Stimulated activated CD8-positive, alpha-beta memory T cell treated with anti-CD3 and anti-CD28 coated beads, Interleukin-12 subunit alpha, Interleukin-12 subunit beta, amount 100 ng/mL, for 24 hours (primary cell): ENCODE measurements at regions not wholly inside any gene's neighbourhood (a gene's known extent, or its start where the extent isn't known, plus 50 kb on each side); places are given as distances from the start of the nearest gene placed in this dataset.
"Not testable (repeated sequence)": the region's sequence is repeated elsewhere in the genome, so short reads cannot be mapped to it uniquely, and the experiment has no call there.

ENCODE experiments used
- DNase-seq: peaks from one replicate; pipeline ENCODE4 v3.0.0-alpha.2; 2020; ENCODE audit errors: extremely low read depth

DNA sequence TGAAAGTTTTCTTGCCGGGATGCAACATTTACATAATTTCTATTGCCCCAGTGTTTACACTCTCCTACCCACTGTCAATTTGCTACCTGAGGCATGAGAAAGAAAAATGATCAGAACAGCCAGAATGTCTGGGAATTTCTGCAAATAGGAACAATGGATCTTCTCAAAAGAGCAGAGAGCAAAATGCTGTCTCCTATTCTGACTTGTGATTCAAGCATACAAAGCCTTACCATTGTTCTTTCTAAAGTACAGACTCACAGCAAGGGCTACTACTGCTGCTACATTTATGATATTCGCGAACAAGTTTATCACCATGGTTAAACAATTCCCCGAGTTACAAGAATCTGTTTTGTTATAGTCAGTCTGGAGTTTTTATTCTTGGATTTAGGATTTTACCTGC, 329.9 kb upstream of the CELF2 start:
- DNase-seq = no peak

GRCh38 chr10:10699427-10699826, 318.2 kb upstream of the CELF2 start:
- no peak for DNase-seq

DNA sequence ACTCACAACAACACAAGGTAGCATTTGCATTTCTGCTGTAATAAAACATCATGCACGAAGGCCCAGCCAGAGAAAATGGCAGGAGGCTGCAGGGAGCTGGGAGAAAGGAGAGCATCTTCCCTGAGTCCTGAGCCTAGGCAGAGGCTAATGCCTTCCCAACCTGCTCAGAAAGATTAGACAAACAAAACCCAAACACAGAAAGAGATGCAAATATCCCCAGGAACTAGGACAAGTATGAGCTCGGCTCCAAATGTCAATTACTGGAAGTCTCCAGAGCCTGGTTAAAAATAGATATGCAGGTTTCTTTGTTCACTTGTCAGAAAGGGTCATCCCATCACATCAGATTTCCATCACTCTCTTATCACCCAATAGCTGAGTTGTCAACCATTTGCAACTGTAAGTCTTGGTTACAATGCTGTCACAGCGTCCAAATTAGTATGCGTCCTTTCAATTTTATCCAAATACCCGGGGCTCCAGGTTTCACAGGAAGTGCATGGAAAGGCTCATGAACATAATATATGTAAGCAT, 316.5 kb upstream of the CELF2 start:
- DNase-seq = no peak

- no peak for DNase-seq
Measured at GRCh38 chr10:10702211-10702610, 315.5 kb upstream of the CELF2 start.

DNA sequence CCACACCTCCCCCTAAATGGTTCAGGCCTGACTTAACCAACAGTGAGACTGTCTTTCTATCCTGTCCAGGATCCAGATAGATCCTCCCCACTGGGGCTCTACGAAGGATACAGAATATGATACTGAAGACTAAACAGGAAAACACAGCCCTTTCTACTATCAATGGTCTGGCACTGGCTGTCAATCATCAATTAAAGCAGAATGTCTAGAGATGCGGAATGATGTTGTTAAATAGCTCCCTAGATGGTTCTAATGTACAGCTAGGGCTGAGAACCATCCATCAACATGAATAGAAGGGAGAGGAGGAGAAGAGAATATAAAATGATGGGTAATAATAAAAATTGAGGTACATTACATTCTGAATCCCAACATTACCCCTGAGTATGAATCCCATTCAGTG, 314.3 kb upstream of the CELF2 start:
- no peak for DNase-seq

DNA sequence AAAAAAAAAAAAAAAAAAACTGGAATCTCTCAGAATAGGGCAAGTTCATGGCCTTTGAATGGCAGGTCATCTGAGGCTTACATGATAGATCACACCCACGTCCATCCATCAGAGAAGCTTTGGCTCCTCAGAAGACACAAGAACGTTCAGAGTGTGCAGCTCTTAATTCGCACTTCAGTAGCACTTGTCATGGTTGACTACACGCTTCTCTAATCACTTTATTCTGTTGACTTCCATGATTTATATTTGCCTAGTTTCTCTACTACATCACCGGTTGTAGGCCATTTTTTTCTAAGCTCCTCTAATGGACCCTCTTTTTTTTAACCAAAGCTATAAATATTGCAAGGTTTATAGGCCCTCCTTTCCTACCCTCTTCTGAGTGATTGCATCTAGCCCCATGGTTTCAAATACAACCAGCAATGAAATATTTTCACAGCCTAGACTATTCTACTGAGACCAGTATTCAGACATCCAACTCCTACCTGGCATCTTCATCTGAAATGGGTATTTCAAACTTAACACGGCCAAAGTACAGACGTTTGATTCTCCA, 305.4 kb upstream of the CELF2 start:
- no peak for DNase-seq

- DNase-seq = no peak
Measured at GRCh38 chr10:10714327-10714726, 303.3 kb upstream of the CELF2 start.

DNA sequence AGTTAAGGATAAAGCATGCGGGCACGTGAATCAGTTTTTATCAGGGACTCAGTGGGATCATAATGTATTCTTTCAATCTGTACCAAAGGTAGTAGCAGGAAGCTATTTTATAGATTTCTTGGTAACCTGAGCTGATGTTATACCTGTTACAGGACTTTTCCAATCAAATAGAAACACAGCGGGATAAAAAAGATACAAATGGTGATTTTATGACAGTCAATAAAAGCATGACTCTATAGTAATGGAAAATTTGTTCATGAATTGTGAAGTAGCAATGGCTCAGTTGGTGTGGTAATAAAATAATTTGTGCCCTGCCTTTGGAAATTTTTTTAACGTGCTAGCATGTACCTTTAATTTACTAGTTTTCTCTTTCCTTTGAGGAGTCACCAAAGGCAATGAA, 300.7 kb upstream of the CELF2 start:
- no peak for DNase-seq

- DNase-seq = no peak
Measured at GRCh38 chr10:10722422-10722821, 295.2 kb upstream of the CELF2 start.

GRCh38 chr10:10725196-10725595, 292.5 kb upstream of the CELF2 start:
- DNase-seq = no peak

DNA sequence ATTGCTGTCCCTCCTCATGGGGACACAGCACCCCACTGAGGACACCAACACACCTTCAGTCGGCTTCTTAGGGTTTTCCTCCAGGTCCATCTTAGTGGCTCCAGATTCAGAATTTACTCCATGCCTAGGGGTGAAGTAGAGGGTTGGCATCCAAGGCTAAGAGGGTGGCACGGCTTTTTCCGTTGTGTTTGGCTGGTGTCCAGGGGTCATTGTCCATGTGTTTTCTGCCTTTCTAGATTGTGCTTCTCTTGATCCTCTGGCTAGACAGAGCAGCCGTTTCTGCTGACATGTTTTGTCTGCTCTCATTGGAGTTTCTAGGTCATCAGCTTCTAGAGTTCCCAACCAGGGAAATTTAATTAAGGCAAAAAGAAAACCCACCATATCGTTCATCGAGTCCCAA, 291.6 kb upstream of the CELF2 start:
- DNase-seq = no peak

- not testable (repeated sequence) for DNase-seq
Measured at GRCh38 chr10:10727411-10727810, 290.3 kb upstream of the CELF2 start.

GRCh38 chr10:10727812-10728211, 289.9 kb upstream of the CELF2 start:
- no peak for DNase-seq

DNA sequence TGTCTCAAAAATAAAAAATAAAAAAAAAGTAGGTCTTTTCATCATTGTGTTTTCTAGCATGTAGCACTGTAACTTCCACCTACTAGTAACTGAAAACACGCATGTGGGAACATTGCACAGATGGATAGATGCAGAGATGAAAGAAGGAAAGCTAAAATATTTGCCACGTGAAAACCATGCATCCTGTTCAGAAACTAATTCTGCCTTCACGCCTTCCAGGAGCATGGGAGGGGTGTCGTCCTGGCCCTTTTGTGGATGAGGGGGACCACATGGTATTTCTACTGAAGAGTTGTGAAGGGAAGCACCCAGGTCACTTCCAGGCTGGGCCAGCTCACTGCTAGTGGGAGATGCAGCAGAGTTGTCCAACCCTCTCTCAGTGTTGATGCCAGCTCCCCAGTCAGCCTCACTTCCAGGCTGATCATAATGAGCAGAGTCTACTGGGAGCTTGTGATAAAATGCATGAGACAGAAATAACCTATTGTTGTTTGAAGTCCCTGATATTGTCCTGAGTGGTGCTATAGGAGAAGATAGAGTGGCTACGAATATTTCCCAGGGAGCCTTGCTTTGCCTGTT, 287.1 kb upstream of the CELF2 start:
- DNase-seq = no peak

GRCh38 chr10:10731366-10731765, 286.3 kb upstream of the CELF2 start:
- DNase-seq = no peak

DNA sequence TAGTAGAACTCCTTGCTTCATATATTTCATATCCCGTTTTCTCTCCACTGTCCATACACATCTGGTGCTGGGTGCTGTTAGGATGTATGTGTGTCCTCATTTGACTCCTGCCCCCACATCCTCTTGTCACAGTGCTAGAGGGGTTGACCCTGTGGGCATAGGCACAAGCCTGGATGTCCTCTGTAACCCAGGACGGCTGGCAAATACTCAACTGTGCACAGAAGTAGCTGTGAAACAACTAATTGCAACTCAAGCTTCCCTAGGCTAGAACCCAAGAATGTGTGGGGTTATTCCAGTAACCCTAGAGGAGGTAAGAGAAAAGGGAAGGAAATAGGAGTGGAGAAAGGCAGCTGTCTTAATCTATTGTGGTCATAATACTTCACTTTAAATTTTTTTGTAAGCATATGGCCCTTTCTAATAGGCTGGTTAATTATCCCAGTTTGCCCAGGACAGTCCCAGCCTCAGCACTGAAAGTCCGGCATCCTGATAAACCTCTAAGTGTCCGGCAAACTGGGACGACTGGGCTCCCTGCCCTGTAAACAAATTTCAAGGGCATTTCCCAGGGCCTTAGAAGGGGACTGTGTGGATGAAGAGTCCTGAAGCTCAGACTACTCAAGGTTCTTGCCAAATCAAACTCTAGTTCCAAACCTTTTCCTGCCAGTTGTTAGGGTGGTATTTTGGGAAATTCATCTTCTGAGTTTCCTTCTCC, 283.2 kb upstream of the CELF2 start:
- no peak for DNase-seq

DNA sequence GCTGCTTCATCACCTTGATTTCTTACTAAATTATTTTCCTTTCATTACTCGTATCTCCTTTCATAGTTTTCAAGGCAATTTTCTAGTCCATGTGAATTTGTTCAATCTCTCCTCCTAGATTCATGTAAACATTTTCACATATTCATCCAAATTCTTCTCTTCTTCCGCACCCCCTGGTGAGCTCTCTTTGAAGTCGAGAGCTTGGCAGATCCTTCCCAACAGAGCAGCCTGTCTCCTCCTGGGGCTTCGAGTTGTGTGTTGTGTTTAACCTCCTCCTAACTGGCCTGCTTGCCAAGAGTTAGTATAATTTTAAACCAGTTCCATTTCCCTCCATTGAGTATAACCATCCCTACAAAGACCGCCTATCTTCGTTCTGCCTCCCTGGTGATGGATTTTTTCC, 272.4 kb upstream of the CELF2 start:
- no peak for DNase-seq

DNA sequence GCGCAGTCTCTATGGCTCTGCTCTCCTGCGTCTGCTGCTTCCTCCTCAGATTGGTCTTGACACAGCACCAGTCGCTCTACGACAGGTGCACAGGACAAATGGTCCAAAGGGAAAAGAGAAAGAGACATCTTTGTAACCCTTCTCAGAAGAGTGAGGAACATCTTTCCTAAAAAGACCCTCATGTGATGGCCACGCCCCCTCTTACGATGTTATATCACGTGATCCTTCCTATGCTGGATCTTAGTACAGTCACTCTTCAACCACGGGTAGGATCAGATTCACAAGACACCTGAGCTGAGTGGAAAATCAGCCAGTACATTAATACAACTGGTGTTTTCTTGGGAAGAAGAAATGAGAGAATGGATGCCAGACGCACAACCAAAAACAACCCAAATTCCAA, 262.2 kb upstream of the CELF2 start:
- no peak for DNase-seq

- no peak for DNase-seq
Measured at GRCh38 chr10:10758306-10758705, 259.4 kb upstream of the CELF2 start.

- not testable (repeated sequence) for DNase-seq
Measured at GRCh38 chr10:10759806-10760205, 257.9 kb upstream of the CELF2 start.

DNA sequence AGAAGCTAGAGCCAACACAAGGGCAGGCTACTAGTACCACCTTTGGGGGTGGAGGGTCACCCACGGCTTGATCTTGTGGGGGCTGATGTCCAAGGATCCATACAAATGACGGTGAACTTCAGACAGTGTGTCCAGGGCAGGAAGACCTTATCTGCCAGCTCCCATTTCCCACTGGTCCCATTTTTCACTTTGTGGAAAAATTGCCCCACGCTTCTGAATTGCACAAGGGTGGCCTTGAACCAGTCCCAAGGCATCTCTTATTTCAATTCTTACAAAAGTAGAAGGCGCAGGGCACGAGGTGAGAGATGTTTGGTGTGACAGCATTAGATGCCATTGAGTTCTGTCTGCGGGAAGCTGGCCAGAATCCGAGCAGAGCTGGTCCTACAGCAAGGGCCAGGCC, 252.7 kb upstream of the CELF2 start:
- no peak for DNase-seq

DNA sequence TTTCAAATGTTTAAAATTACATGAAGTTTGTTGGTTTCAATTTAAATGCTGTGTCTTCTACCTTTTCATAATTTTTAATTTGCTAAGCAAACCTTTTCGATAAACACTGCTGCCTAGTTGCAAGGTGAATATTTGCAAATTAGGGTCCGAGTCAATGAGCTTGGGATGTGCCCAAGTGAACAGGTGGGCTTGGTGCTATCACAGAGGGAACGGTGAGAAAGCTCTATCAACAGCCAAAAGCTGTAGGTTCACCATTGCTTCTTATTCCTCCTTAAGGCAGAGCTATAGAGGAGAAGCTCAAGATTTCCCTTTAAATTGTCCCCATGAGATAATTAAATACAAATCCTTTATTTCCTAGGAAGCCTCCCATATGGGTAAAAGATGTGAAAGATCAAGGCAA, 245.3 kb upstream of the CELF2 start:
- no peak for DNase-seq

DNA sequence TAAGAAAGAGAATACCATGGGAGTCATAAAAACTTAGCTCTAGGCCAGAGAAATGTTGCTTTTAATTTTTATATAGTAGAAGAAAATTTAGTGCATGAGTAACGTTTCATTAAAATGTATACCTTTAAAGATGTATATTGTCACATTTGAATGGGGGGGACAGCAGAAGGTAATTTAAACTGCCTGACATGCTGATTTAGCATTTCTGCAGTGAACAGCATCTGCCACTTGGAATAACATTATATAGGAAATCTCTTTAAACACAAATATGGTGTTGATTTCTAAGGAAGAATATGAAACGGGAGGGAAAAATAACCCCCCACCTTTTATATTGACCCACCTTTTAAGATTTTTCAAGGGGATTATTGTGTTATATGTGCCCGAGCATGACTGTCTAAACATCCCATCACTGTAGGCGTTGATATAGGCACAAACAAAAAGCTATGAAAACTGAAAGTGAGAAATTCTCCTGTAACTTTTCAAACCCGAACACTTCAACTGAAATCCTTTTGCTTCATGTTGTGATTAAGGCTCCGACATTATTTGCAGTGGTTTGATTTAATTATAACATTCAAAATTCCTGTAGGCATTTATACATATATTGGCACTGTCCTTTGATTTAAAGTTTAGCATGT, 244.7 kb upstream of the CELF2 start:
- DNase-seq = no peak
